Effector CD8-positive, alpha-beta T cell (primary cell): ENCODE measurements at regions not wholly inside any gene's neighbourhood (a gene's known extent, or its start where the extent isn't known, plus 50 kb on each side); places are given as distances from the start of the nearest gene placed in this dataset.

Experiments
- DNase-seq: peaks from one replicate; lab custom pipeline; 2025; lab: John Stamatoyannopoulos, UW

DNA sequence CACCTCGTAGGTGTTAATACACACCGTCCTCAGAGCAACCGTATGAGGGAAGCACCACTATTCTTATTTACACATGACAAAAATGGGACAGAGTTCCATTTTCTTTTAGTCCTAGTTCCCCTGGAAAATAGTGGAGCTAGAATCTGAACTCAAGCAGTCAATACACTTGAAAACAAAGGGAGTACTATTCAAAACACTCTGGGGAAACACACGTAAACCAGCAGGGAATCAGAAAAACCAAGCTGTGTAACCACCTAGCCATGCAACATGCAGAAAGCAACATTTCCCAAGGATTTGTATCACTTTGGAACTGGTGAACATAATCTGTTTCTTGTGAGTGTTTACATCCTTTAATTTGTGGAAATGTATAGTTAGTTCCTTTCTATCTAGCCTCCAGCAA lies 208.2 kb downstream of the UBE2E3 start:
- no peak for DNase-seq

DNA sequence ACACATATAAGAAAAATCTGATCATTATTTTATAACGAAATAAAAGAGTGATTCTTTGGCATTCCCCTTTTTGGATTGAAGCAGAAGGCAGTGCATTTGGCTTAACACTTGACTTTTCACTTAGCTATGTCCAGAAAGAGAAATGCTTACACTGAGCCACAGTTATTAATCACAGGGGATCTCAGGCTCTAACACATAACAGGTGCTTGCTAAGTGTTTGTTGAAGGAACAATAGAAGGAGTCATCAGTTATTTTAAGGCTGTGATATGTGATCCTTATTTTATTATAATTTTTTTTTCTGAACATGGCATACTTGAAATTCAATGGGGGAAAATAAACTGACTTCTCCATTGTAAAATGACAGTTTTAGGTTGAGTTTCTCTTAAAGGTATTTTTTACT lies 209.5 kb downstream of the UBE2E3 start:
- no peak for DNase-seq

DNA sequence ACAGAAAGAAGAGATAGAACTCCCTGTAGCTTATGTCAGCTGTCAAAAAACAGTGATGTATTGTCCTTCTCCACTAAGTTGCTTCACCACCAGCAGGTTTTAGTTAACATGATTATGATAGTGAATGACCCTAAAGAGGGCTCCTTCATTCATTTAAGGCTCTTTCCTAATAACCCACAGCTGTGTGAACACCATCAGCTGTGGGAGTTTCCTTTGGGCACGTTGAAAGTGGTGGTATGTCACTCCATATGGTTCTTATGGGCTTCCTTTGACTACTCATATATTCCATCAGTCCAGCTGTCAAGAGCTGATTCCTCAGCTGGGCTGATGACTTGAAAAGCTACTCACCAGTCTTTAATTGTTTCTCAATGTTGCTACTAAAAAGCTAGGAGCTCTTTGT lies 210.3 kb downstream of the UBE2E3 start:
- DNase-seq = no peak

DNA sequence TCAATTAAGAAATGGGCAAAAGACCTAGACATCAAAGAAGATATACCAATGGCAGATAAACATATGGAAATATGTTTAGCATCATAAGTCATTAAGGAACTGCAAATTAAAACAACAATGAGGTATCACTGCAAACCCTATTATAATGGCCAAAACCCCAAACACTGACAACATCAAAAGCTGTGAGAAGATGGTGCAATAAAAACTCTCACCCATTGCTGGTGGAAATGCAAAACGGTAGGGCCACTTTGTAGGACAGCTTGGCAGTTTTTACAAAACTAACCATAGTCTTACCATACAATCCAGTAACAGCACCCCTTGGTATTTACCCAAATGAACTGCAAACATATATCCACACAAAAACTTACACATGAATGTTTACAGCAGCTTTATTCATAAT lies 213.1 kb downstream of the UBE2E3 start:
- DNase-seq = no peak

DNA sequence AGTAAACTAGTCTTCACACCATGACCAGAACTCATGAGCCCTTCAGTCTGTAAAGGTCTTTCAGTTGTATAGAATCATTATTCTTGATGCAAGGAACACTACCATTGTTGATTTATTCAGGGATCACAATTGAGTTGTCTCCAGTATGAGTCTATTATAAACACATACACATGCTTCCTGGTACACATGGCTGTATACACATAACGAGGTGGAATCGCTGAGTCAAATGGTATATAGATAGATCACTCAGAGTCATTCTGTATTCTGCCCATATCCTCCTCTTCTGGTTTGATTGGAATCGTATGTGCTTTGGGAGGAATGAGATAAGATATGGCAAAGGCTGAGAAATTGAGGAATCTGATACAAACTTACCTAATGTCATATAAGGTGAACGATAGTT lies 216.0 kb downstream of the UBE2E3 start:
- DNase-seq = no peak

DNA sequence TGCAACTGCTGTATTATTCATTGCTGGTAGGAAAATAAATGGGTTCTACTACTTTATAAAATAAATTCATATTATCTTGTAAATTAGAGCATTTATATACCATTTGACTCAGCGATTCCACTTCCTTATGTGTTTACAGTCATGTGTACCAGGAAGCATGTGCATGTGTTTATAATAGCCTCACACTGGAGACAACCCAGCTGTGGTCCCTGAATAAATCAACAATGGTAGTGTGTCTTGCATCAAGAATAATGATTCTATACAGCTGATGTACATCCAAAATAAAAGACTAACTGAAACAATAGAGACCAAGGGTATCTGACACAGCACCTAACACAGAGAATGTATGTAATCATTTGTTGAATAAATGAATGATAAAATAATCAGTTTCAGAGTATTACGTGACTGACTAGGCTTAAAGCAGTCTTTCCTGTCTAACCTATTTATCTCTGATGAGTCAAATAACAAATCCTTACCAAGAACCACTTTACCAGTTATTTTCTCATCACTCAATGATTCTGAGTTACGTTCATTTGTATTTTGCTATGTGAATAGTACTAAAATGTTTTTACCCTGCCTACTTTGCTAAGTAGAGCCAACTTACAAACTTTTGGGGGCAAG lies 216.8 kb downstream of the UBE2E3 start:
- no peak for DNase-seq

DNA sequence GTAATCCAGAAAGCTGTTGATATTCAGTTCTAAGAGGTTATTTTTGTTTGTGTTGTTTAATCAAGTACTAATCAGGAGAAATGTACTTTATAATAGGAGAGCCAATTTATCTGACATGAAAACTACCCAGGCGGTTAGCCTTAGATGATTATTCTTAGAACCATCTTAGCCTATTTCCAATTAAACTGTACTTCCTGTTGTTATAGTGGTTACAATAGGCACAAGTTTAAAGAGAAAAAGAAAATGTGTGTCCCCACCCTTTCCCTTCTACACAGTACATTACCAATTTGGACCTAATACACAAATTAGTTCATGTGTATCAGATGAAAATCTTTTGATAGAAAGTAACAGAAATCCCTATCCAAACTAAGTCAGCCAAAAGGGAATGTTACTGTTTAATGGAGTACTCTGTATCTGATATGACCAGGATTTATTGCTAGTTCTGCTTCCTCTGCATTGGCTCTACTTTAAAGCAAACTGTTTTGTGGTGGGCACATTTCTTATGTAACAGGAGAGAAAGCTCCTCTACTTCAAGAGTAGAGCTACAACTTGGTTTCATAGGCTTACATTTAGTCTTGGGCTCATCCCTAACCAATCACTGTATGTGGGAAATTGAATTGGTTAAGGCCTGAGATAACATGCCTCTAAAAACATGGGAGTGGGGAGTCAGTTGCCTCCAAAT lies 217.9 kb downstream of the UBE2E3 start:
- no peak for DNase-seq

DNA sequence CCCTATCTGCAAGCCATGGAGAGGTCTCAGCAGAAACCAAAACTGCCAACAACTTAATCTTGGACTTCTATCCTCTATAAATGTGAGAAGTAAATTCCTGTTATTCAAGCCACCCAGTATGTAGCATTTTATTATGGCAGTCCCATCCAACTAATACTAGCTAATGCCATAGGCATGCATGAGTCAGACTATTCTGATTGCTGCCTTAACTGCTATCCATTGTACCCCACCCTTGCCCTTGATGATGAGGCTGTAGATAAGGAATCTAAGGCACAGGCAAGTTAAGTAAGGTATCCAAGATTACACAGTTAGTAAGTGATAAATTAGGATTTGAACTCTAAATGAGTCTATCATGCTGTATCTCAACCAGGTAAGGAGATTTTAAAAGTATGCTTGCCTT lies 223.0 kb downstream of the UBE2E3 start:
- no peak for DNase-seq

DNA sequence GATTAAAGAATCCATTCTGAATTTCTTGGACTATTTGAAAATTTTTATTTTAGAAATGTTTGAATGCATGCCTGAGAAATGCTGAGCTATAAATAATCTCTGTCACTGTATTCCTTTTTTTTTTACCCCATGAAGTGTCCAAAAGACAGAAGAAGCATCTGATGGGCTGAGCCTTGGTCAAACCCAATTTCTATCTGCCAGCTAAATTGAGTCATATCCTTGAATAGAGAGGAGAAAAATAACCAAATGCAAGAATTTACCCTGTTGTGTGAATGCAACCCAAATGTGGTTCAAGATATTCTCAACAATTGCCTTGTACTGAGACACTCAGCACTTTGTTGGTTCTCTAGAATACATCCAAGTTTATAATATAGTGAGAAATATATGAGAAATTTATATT lies 223.5 kb downstream of the UBE2E3 start:
- DNase-seq = no peak

DNA sequence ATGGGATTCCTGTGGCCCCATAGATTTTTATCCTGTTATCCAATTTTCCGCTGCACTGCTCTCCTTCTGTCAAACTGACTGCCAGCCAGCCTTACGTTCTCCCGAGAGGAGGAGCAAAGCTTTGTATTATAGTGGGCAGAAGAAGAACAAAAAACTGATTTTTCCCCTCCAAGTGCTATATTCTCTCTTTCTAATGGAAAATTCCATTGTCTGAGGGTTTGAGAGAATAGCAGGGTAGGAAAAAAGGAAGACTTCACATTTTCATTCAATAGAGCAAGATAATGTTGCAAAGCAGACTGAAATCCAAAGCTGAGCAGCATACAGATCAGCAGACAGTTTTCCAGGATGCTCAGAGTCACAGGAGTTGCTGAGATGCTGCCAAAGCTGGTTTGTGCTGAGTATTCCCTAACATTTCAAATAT lies 238.0 kb downstream of the UBE2E3 start:
- DNase-seq = no peak

DNA sequence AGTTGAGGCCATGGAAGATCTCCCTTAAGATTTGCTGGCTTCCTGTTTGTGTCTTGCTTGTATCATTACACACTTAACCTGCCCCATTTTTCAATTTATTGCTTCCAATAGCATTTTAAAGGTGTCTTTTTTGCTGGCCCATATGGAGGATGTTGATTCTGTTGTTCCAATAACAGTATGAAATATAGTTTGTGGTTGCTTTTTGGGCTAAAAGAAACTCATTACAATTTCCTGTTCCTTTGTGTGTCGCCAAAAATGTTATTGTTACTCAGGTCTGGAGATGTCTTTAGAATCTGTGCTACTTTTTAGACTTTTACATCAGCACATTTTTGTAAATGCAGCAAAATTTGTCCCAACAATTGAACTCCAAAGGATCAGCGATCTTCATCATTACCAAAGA lies 234.0 kb upstream of the ITGA4 start:
- no peak for DNase-seq

DNA sequence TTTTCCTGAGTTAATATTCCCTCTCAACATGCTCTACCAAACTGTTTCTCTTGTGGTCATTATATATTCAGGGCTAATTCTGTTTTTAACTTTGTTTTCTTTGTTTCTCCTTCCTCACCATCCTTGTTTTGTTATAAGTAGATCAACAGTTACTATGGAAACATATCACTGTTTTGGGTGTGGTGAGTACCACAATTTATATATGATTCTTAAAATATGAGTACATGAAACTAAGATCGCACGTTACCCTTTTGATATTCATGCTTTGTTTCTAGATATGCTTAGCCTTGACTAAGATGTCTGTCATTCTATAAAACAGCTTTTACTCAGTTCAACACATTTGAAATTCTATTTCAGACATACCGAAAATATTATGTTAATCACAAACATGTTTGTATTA lies 232.3 kb upstream of the ITGA4 start:
- DNase-seq = no peak

DNA sequence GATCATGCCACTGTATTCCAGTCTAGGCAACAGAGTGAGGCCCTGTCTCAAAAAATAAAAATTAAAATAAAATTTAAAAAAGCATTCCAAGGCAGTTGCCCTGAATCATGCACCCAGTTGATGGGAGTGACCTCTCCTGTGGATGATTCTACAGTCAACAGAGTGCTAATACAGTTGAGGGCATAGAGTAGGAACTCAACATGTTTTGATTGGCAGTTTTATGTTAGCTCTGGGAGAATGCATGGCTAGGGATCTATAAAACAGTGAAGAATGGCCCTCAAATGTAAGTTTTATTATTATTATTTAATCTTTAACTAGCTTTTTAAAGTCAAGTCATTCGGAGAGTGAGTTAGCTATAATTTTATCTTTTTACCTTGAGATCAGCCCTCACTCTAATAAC lies 228.5 kb upstream of the ITGA4 start:
- DNase-seq = no peak

DNA sequence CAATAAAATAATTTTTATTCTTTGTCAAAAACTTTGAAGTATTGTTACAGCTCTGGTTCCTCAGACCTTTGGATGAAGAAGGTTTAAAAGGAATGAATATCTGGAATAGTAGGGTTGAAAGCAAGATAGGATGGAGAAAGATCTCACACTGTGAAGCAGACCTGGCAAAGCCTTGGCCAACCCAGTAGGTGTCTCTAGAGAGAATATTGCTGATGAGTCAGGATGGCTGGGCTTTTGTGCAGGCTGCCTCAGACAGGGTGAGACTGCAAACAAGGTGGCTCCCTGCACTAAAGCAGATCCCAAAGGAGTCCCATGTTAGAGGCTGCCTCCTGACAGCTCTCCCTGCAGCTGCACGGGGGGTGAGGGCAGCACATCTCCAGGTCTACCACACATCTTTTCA lies 226.0 kb upstream of the ITGA4 start:
- no peak for DNase-seq

DNA sequence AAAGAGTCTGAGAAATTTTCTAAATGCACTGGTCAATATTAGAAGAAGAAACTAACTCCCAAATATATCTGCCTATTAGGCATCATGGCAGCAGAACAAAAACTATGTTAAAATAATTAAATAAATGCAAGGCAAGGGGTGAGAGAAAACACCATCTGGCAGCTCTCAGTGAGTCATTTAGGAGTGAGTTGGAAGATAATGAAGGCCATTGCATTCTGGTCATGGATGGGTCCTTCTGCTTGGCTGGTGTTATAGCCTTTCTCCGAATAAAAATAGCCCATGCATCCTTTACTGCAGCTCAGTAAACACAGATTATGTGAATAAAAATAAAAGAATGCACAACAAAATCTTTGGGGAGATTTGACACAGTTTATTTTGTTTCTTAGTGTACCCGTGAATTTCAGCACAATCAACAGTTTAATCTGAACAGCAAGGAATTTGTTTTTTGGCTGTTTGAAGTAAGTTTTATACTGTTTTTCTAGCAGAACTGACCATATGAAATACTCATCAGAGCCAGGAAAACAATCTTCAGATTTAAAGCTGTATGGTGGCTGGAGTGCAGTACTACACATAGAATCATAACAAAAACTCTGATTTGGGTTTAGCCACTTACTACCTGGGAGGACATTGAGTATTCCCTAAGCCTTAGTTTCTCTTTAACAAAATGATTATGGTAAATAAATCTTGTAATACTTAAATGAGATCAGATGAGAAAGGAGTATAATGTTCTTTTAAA lies 225.1 kb upstream of the ITGA4 start:
- no peak for DNase-seq

DNA sequence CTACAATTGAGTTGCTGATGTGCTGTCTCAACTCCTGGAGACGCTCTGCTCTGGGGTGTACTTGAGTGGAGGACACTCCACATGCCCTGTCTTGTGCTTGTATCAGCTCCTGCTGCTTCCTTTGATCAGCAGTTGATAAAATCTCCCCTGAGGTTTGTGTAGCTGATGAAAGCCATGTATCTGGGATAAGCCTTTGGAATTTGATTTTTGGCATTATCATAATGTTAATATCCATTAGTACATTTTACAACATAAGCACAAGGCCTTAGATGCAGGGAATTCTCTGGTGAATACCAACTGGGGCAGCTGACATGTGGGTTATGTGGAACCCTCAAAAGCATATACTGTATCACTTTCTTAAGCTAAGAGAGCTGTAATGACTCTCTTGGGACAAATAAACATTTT lies 222.7 kb upstream of the ITGA4 start:
- no peak for DNase-seq

DNA sequence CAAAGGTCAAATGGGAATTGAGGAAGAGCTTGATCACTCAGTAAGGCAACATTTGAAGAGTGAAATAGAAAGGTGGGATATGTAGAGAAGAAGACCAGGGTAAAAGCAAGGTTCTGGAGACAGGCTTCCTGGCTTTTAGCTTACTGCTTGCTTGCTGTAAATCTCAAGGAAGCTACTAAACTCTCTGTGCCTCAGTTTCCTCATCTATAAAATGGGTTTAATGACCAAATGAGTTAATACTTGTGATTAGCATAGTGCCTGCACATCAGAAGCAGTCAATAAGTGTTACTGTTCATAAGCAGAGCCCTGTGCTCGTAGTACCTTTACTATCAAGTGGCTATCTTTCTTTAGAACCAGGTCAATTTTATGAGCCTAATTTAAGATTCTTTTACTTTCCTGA lies 222.2 kb upstream of the ITGA4 start:
- no peak for DNase-seq

DNA sequence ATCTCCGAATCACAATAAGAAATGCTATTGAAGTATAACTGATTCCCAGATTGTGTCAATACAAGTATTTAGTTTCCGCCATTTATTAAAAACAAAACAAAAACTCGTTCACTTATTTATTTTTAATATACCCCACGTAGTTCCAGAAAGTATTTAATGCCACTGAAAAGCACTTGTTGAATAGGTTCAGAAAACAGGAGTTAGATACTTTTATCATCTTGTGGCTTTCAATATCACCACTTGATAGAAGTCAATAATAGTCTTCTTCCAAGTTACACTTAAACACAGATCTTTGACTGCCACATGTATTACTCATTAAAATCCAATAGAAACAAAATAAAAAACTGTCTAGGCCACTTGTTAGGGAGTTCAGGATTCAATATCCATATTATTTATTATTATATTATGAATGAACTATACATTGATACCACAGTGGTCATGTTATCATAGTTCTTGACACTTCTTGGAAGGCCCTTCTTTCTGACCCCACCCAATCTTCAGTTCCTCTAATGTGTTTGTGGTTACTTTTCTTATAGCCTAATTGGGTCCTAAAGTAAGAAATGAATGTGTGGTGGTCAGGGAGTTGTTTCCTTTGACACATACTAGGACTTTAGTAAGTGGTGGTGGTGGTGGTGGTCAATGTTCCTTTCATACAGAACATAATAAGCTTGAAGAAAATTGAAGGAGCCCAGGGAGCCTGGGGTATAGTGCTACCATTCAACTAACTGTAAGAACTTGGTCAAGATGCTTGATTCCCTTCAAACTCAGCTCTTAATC lies 221.3 kb upstream of the ITGA4 start:
- no peak for DNase-seq

DNA sequence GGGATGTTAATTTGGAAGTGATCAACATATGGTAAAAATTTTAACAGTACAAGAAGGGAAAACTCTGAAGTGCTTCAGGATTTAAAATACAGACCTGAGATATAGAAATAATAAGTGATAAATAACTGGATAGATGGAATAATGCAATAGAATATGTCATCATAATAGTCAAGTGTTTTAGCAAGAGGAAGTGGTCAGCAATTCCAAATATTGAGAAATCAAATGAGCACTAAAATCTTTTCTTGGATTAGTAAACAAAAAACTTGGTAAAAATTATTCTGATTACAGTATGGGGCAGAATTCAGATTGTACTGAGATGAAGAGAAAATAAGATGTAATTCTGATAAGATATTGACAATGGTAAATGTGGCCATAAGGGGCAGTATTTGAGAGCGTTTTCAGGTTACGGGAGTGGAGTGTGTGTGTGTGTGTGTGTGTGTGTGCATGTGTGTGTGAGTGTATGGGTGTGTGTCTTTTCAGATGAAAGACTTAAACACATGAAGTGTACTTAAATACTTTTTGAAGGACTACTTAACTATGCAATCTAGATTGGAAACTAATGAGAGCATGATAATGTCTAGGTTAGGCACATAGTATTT lies 217.9 kb upstream of the ITGA4 start:
- DNase-seq = no peak

DNA sequence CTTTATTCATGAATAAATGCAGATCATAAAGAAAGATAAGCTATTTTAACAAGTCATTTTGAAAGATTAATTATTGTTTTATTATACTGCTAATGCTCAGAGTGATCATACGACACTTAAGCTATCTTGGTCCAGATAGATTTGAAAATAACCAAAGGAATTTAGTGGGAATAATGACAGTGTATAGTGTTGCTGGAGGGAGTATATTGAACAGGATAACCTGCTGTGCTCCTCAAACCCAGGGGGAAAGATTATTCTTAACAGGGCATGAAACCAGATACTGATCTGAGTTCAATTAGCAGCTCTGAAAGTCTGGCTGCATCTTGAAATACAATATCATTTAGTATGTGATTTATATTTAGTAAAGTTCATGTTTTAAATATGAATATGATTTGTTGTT lies 216.3 kb upstream of the ITGA4 start:
- no peak for DNase-seq

DNA sequence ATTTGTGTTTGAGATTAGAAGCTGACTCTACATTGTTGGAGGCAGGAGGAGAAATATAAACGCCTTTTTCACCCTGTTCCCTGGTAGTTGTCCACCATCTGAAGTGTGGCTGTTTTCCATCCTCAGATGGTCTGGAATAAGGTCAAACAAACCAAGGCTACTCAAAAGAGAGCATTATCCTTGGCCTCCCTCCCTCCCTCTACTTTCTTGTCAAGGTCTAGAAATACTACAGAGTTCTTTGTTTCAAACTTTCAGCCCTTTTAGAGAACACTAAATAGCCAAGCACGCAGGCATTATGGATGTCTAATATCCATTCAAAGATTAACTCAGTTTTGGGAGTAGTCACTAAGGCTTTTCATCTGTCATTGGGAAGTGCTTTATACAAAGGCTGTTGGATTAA lies 215.8 kb upstream of the ITGA4 start:
- DNase-seq = no peak

DNA sequence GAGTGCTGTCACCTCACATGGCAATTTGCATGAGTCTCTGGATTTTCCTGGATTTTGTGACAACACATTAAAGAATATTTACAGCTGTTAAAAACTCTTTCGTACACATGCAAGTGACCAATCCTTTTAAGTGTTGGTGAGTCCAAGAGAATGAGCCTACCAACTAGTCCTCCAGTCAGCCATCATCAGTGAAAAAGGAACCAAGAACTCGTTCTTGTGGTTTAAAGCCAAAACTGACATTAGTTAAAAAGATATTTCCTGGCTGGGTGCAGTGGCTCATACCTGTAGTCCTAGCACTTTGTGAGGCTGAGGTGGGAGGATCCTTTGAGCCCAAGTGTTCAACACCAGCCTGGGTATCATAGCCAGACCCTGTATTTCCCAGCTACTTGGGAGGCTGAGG lies 215.4 kb upstream of the ITGA4 start:
- no peak for DNase-seq
